MG63 (cell line): ENCODE measurements at regions not wholly inside any gene's neighbourhood (a gene's known extent, or its start where the extent isn't known, plus 50 kb on each side); places are given as distances from the start of the nearest gene placed in this dataset.

Experiments
- DNase-seq: peaks from one replicate; pipeline ENCODE4 v3.0.0-alpha.2; 2020
- H3K27me3 ChIP-seq: fragments of 250-450 bp; sonication (Bioruptor Pico); 2 replicates; pipeline ENCODE4 v1.5.1; 2020; ENCODE audit warnings: mild to moderate bottlenecking, moderate library complexity
- H3K36me3 ChIP-seq: fragments of 250-450 bp; sonication (Bioruptor Pico); 2 replicates; pipeline ENCODE4 v1.5.1; 2020; ENCODE audit warnings: mild to moderate bottlenecking, moderate library complexity
- H3K4me3 ChIP-seq: fragments of 250-450 bp; sonication (Bioruptor Pico); 2 replicates; pipeline ENCODE4 v1.5.1; 2020; ENCODE audit warnings: mild to moderate bottlenecking, moderate library complexity
- H3K9me3 ChIP-seq: fragments of 250-450 bp; sonication (Bioruptor Pico); 2 replicates; pipeline ENCODE4 v1.5.1; 2020; ENCODE audit warnings: mild to moderate bottlenecking, moderate library complexity

DNA sequence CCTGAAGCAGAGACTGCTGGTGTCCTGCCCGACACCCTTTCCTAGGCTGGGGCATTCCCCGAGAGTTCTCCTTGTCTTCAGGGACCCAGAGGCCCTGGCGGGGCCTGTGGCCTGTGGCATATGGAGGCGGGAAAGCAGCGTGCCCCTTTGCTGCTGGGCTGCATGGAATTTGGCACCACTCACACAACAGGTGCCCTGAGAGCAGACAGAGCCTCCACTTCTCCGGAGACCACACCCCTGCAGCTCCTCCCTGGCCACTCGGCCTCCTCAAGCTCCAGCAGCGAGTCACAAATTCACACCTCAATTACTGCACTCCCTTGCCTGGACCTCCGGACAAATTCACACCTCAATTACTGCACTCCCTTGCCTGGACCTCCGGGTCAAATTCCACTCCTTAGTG is 1375.2 kb downstream of the TBC1D22A start:
- H3K27me3 ChIP-seq = no peaks in the 10 kb centered on the region
- DNase-seq = no peak
- H3K36me3 ChIP-seq = no peaks in the 10 kb centered on the region
- no peaks in the 10 kb centered on the region for H3K9me3 ChIP-seq
- H3K4me3 ChIP-seq = no peak overlapping the region

DNA sequence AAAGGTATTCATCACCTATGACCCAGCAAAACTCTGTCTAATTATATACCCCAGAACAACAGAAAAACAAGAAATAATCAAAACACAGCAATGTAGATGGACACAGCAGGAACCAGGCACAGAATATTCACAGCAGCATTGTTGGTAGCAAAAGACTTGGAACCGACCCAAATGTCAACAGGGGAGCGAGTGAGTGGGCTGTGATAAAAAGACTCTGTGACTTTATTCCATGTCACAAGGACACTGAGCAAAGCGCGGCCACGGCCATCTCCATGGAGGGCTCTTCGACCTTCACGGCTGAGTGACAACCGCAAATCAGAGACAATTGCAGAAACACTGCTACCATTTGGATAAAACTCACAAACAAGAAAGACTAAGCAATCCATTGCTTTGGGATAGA is 1373.1 kb downstream of the TBC1D22A start:
- Histone ChIP-seq H3K9me3 (no peaks in the 10 kb centered on the region), H3K4me3 (no peak overlapping the region), H3K27me3 (no peaks in the 10 kb centered on the region), H3K36me3 (no peaks in the 10 kb centered on the region)
- DNase-seq = no peak

DNA sequence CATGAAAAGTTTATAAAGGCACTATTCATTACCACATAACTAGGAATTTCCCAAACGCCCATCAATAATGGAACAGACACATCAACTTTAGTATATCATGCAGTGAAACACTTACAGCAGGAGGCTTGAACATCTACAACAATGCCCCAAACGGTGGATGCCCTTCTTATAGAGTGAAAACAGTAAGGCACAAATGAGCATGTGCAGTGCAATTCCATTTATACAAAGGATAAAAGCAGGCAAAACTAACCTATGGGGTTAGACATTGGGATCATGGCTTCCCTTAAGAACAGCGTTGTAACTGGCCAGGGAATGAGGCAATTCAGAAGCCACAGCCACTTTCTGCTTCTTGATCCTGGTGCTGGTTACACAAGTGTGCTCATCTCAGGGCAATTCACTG is 1363.0 kb downstream of the TBC1D22A start:
- H3K9me3 ChIP-seq = no peaks in the 10 kb centered on the region
- no peak for DNase-seq
- H3K27me3 ChIP-seq = no peaks in the 10 kb centered on the region
- no peak overlapping the region for H3K4me3 ChIP-seq
- no peaks in the 10 kb centered on the region for H3K36me3 ChIP-seq

DNA sequence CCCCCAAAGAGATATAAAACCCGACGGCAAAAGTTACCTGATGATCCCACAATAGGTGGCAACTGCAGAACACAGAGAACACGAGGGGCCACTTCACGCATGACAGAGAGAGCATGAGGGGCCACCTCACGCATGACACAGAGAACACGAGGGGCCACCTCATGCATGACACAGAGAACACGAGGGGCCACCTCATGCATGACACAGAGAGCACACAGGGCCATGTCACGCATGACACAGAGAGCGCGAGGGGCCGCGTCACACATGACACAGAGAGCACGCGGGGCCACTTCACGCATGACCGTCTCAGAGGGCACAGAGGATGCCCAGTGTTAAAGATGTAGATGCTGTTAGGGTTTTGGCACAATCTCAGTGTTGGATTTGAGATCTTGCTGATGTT is 1359.5 kb downstream of the TBC1D22A start:
- Histone ChIP-seq H3K9me3 (no peaks in the 10 kb centered on the region), H3K27me3 (no peaks in the 10 kb centered on the region), H3K4me3 (no peak overlapping the region), H3K36me3 (no peaks in the 10 kb centered on the region)
- DNase-seq = no peak

DNA sequence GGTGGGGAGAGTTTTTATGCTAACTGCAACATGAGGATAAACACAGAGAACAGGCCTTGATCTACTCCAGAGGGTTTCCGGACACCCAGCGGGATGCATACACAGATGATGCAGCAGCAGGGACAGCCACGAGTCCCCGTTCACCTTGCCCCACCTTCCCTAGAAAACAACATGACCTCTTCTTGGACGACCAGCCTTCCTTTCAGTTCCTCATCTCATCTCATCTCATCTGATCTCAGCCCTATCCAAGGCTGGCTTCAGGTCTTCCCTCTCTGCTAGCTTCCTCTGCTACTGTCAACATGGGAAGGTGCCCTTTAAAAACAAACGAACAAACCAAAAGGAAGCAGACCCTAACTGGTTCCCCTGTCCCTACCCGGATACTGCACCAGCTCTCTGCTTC is 1356.2 kb downstream of the TBC1D22A start:
- DNase-seq = no peak
- H3K9me3 ChIP-seq = no peaks in the 10 kb centered on the region
- H3K27me3 ChIP-seq = no peaks in the 10 kb centered on the region
- no peaks in the 10 kb centered on the region for H3K36me3 ChIP-seq
- H3K4me3 ChIP-seq = no peak overlapping the region

DNA sequence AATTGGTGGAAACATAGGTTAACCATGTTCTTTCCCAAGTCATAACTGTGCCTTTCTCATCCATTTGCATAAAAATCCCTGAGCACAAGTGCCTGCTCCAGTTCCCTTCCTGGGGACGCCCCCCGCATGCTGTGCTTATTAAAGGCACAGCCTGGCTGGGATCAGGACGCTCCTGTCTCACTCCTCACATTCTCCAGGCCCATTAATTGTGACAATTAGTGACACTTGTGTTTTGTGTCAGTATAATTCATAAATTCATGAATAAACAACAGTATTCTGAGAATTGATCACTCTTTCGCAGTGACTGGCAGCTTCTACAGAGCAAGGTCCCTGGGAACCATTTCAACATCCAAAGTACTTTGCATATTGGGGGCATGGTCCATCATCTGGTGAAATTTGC is 1354.4 kb downstream of the TBC1D22A start:
- no peaks in the 10 kb centered on the region for H3K36me3 ChIP-seq
- no peak overlapping the region for H3K4me3 ChIP-seq
- no peaks in the 10 kb centered on the region; the same call in 1 of the 2 replicates for H3K9me3 ChIP-seq
- H3K27me3 ChIP-seq = no peaks in the 10 kb centered on the region
- DNase-seq = no peak

DNA sequence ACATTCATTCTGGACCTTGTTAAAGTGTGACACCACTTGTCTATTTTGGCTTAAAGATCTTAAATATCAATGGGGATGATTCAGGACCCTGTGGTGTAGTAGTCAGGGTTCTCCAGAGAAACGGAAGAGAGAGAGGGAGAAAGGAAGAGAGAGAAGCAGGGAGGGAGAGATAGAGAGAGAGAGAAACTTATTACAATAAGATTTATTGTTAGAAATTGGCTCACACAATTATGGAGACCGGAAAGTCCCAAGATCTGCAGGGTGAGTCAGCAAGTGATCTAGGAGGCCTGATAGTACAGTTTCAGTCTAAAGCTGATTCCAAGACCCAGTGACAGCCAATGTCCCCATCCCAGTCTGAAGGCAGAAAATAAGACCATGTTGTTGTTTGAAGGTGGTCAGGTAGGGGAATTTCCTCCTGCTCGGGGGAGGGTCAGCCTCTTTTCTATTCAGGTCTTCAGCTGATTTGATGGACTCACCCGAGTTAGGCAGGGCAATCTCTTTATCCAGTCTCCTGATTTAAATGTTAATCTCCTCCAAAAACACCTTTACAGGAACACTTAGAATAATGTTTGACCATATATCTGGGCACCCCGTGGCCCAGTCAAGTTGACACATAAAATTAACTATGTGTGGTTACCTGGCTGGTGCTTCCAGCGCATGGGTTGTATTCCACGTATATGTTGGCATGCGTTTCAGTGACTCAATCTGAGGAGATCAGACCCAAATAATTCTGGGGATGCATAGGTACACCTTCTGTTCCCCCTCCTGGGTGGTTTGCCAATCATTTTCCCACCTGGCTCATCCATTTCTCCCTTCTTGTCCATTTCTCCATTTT is 1350.5 kb downstream of the TBC1D22A start:
- no peaks in the 10 kb centered on the region for H3K36me3 ChIP-seq
- H3K27me3 ChIP-seq = no peaks in the 10 kb centered on the region
- H3K4me3 ChIP-seq = no peak overlapping the region
- peak; percentile 21 for DNase-seq
- H3K9me3 ChIP-seq = no peaks in the 10 kb centered on the region; the same call in 1 of the 2 replicates

DNA sequence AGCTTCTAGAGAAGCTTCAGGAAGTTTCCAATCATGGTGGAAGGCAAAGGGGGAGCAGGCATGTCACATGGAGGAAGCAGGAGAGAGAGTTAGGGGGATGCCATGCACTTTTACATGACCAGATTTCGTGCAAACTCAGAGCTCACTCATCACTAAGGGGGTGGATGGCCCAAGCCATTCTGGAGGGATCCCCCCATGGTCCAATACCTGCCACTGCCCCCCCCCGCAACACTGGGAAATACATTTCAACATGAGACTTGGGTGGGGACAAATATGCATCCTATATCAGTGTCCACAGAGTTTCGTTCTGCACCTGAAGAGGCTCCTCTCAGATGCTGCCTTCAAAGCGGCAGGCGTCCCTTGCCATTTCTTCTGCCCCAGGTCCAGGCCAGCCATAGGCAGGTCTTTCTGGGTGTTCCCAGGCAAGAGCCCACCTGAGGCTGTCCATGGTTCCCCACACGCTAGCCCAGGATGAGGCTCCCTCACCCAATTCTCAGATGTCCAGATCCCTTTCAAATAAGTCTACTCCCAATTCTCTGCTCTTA is 1344.3 kb downstream of the TBC1D22A start:
- Histone ChIP-seq H3K9me3 (no peaks in the 10 kb centered on the region; the same call in 1 of the 2 replicates), H3K4me3 (no peak overlapping the region), H3K36me3 (no peaks in the 10 kb centered on the region), H3K27me3 (peaks cover 2% of the 10 kb centered on the region; the same call in 1 of the 2 replicates)
- no peak for DNase-seq

DNA sequence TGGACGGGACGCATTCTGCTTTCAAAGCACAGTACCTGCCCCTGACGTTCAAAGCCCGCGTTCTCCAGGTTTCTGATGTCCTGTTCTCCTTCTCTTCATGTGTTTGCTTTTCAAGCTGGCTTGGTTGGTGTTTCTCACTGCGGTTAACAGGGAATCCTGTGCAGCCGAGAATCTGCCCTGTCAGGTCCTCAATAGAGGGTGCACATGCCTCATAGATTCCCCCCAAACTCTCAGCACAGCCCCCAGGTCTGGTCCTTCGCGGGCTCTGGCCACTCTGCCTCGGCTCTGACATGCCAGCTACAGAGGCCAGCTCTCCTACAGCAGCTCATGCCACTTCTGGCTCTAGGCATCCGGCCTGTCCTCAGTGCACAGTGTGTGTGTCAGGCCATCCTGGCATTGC is 1343.8 kb downstream of the TBC1D22A start:
- DNase-seq = no peak
- H3K9me3 ChIP-seq = no peaks in the 10 kb centered on the region
- H3K27me3 ChIP-seq = peaks cover 4% of the 10 kb centered on the region; the same call in 1 of the 2 replicates
- H3K4me3 ChIP-seq = no peak overlapping the region
- no peaks in the 10 kb centered on the region for H3K36me3 ChIP-seq

DNA sequence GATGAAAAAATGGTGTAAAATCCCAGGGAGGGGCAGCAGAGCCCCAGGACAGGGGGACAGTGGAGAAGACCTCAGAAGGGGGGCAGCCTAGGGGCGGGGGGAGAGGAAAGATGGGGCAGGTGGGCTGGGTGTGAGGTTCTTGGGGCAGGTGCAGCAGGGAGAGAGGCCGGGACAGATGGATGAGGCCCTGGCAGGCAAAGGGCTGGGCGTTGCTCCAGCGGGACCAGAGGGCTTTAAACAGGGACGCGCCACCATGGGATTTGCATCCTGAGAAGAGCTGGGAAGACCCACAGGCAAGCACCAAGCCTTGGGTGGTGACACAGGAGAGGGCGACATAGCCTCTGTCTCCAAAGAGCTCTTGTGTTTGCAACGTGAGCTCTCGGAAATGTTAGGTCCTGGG is 1342.8 kb downstream of the TBC1D22A start:
- Histone ChIP-seq H3K36me3 (no peaks in the 10 kb centered on the region), H3K9me3 (no peaks in the 10 kb centered on the region), H3K4me3 (no peak overlapping the region), H3K27me3 (peaks cover 4% of the 10 kb centered on the region; the same call in 1 of the 2 replicates)
- DNase-seq = no peak

DNA sequence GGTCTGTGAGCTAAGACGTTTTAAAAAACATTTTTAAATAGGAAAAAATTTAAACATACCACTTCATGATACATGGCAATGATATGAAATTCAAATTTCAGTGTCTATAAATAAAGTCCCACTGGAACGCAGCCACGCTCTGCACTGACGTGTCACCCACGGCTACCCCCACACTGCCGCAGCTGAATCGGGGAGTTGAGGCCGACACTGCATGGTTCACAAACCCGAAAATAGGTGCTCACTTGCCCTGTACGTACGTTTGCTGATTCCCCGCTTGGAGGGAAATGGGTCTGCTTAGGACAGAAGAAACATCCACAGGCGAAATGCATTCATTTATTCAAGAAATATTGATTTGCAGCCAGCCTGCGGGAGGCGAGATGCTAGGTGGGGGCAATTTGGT is 1342.3 kb downstream of the TBC1D22A start:
- no peak for DNase-seq
- no peaks in the 10 kb centered on the region for H3K36me3 ChIP-seq
- no peaks in the 10 kb centered on the region for H3K9me3 ChIP-seq
- H3K4me3 ChIP-seq = no peak overlapping the region
- H3K27me3 ChIP-seq = peaks cover 4% of the 10 kb centered on the region; the same call in 1 of the 2 replicates

DNA sequence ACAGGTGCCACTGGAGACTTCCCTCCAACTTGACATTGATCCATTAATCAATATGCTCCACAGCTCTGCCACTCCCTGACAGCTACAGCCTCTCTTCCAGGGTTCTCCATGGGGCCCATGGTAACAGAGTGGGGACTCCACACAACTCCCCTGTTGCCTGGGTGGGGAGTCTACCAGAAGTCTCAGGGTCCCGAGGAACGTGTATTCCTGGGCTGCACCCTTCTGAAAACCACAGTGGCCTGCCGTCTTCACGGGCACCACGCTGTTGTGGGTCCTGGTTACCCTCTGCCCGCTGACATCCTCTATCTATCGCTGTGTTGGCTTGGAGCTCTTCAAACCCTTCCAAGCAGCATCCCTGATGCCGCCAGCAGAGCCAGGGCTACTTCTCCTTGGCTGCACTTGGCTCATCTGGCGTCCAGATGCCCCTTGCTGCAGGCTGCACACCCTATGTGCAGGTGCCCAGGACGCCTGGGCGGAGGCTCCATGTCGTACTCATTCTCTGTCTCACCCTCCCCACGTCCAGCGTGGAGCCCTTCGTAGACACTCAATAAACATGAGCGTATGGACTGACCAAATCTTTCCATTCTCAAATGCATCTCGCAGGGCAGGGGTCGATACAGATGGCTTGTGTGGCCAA is 1341.8 kb downstream of the TBC1D22A start:
- H3K9me3 ChIP-seq = no peaks in the 10 kb centered on the region
- H3K4me3 ChIP-seq = no peak overlapping the region
- peaks cover 4% of the 10 kb centered on the region; the same call in 1 of the 2 replicates for H3K27me3 ChIP-seq
- no peaks in the 10 kb centered on the region for H3K36me3 ChIP-seq
- DNase-seq = no peak

DNA sequence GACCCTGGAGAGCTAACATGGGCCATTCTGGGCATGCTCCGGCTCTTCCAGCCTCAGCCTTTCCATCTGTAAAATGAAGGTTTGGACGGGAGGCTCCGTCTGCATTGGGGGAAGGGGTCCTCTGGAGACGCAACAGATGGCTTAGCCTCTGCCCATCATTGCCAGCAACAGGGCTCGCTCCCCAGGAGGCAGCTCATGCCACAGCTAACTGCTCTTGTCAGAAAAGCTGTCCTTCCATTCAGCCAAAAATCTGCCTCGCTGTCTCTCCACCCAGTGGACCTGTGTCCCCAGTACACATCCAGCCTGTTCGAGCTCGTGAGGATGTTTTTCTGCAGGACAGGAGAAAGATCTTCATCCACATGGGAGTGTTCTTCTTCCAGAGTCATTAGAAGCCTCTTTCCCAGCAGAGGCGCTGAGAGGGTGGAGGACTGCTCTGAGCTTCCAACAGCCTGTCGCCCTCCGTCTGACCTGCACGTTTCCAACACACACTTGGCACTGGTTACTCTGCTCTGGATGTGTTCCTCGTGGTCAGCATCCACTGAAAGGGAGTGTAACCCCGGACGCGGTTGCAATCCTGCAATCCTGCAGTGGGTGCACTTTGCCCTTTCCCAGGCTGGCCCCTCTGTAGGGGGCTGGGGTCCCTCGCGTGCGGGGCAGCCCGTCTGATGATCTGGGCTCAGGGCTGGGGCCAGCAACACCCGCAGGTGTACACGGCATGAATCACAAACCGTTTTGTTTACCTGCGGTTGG is 1340.9 kb downstream of the TBC1D22A start:
- Histone ChIP-seq H3K36me3 (no peaks in the 10 kb centered on the region), H3K4me3 (no peak overlapping the region), H3K27me3 (peaks cover 4% of the 10 kb centered on the region; the same call in 1 of the 2 replicates), H3K9me3 (no peaks in the 10 kb centered on the region)
- no peak for DNase-seq

DNA sequence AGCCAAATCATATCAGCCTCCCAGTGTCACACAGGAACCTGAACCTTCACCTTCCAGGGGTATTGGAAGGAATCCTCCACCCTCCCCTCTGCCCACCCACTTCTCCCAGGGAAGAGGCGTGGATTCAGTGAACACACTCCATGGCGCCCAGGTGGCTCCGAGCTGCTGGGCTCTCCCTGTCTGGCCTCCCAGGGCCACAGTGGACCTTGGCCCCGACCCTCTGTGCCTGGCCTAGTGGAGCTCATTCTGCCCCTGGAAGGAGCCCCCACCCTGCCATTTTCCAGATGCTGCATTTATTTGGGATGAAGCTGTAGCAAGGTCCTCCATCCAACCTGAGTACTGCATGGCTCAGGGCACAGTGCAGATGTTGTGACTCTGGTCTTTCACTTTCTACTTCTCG is 1340.1 kb downstream of the TBC1D22A start:
- Histone ChIP-seq H3K36me3 (no peaks in the 10 kb centered on the region), H3K27me3 (peaks cover 4% of the 10 kb centered on the region; the same call in 1 of the 2 replicates), H3K4me3 (no peak overlapping the region), H3K9me3 (no peaks in the 10 kb centered on the region)
- no peak for DNase-seq

DNA sequence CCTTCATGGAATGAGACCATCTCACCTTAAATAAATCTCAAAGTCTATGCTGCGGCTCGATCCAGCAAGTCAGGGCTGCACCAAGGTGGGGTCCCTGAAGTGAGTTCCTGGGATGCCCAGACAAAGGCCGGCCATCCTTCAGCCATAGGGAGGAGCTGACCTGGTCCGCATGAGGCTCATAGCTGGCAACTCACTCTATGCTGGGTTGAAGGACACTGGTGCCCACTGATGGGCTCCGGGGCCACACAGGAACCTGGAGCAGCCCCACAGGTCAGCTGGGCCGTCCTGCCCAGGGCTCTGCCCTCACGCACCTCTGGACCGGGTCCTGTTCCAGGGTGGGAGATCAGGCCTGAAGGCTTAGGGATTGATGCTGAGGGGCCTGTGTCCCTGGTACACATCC is 1339.3 kb downstream of the TBC1D22A start:
- H3K9me3 ChIP-seq = no peaks in the 10 kb centered on the region

DNA sequence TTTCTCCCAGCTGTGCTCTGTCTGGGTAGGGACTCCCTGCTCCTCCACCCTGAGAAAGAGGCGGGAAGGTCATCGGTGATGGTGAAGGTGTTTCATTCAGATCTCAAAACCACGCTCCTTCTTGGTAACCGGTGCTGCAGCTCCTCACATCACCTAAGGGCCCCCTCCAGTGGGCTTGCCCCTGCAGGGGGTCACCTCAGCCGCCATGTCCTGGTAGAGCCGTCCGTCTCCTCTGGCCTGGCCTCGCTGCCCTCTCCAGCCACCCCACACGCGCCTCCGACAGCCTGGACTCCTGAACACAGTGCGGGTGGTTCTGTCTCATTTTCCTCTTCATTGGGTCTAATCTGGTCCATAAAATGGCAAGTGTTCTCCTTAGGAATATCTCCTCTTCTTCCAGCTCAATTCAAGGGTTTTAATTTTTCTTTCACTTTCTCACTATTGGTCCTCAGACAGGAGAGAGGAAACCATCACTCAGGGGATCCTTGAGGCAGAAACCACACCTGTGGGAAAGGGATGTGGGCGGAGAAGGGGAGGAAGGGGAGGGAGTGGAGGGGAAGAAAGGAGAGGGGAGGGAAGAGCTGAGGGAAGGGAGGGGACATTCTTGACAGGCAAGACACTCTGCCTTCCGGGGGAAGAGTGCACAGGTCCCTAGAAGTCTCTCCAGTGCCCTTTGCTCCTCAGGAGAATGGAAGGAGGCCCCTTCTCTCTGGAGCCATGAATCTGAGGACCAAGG is 1338.4 kb downstream of the TBC1D22A start:
- Histone ChIP-seq H3K4me3 (no peak overlapping the region), H3K9me3 (no peaks in the 10 kb centered on the region), H3K36me3 (no peaks in the 10 kb centered on the region), H3K27me3 (peaks cover 4% of the 10 kb centered on the region; the same call in 1 of the 2 replicates)
- no peak for DNase-seq

More for the DNA sequence above, 1339.3 kb downstream of the TBC1D22A start:
- no peak overlapping the region for H3K4me3 ChIP-seq
- no peak for DNase-seq
- peaks cover 4% of the 10 kb centered on the region; the same call in 1 of the 2 replicates for H3K27me3 ChIP-seq
- H3K36me3 ChIP-seq = no peaks in the 10 kb centered on the region
